GM19023 (cell line): ENCODE measurements at regions not wholly inside any gene's neighbourhood (a gene's known extent, or its start where the extent isn't known, plus 50 kb on each side); places are given as distances from the start of the nearest gene placed in this dataset.

Experiments used
- ATAC-seq: cut with Tn5 transposase; IDR thresholded peaks from one replicate; pipeline ENCODE4 v1.9.1; 2021; ENCODE audit warnings: mild to moderate bottlenecking, moderate library complexity; ENCODE audit not compliant: unreplicated experiment

GRCh38 chr4:180150818-180151217 is 2092.4 kb upstream of the TENM3 start:
- no peak for ATAC-seq

GRCh38 chr4:180152831-180153230 is 2090.4 kb upstream of the TENM3 start:
- ATAC-seq, result no peak

GRCh38 chr4:180153587-180153986 is 2089.6 kb upstream of the TENM3 start:
- ATAC-seq, result no peak

GRCh38 chr4:180156684-180157083 is 2086.5 kb upstream of the TENM3 start:
- no peak for ATAC-seq

- no peak for ATAC-seq
These were observed 2082.8 kb upstream of the TENM3 start for GRCh38 chr4:180160195-180160983.

- ATAC-seq, result no peak
These were observed 2078.4 kb upstream of the TENM3 start for GRCh38 chr4:180164799-180165198.

- no peak for ATAC-seq
These were observed 2073.8 kb upstream of the TENM3 start for GRCh38 chr4:180169394-180169793.

GRCh38 chr4:180169966-180170365 is 2073.2 kb upstream of the TENM3 start:
- no peak for ATAC-seq

- no peak for ATAC-seq
These were observed 2064.1 kb upstream of the TENM3 start for GRCh38 chr4:180179146-180179545.

- no peak for ATAC-seq
These were observed 2053.5 kb upstream of the TENM3 start for GRCh38 chr4:180189666-180190065.

- ATAC-seq, result no peak
These were observed 2052.8 kb upstream of the TENM3 start for GRCh38 chr4:180190382-180190781.

- ATAC-seq, result no peak
These were observed 2045.7 kb upstream of the TENM3 start for GRCh38 chr4:180197471-180197870.

GRCh38 chr4:180203349-180203748 is 2039.9 kb upstream of the TENM3 start:
- ATAC-seq, result no peak

GRCh38 chr4:180205276-180205675 is 2037.9 kb upstream of the TENM3 start:
- no peak for ATAC-seq

GRCh38 chr4:180207921-180208320 is 2035.3 kb upstream of the TENM3 start:
- ATAC-seq, result no peak

GRCh38 chr4:180217070-180217469 is 2026.1 kb upstream of the TENM3 start:
- ATAC-seq, result no peak

- ATAC-seq, result no peak
These were observed 2024.1 kb upstream of the TENM3 start for GRCh38 chr4:180219080-180219479.

- ATAC-seq, result no peak
These were observed 2017.2 kb upstream of the TENM3 start for GRCh38 chr4:180225977-180226376.

- no peak for ATAC-seq
These were observed 2008.5 kb upstream of the TENM3 start for GRCh38 chr4:180234730-180235129.

GRCh38 chr4:180240670-180241069 is 2002.5 kb upstream of the TENM3 start:
- ATAC-seq, result no peak

- ATAC-seq, result no peak
These were observed 1989.8 kb upstream of the TENM3 start for GRCh38 chr4:180253419-180253818.

- ATAC-seq, result no peak
These were observed 1981.9 kb upstream of the TENM3 start for GRCh38 chr4:180261346-180261745.

GRCh38 chr4:180280076-180280475 is 1963.1 kb upstream of the TENM3 start:
- ATAC-seq, result no peak
